GM19043 (cell line): ENCODE measurements at regions not wholly inside any gene's neighbourhood (a gene's known extent, or its start where the extent isn't known, plus 50 kb on each side); places are given as distances from the start of the nearest gene placed in this dataset.

ENCODE experiments used
- ATAC-seq: cut with Tn5 transposase; IDR thresholded peaks from one replicate; pipeline ENCODE4 v1.9.1; 2021; ENCODE audit warnings: low read depth; ENCODE audit not compliant: unreplicated experiment

- no peak for ATAC-seq
These were observed 133.0 kb downstream of the ZDHHC21 start for GRCh38 chr9:14560194-14560593.

GRCh38 chr9:14554886-14555285 is 138.3 kb downstream of the ZDHHC21 start:
- no peak for ATAC-seq

- no peak for ATAC-seq
These were observed 145.8 kb downstream of the ZDHHC21 start for GRCh38 chr9:14547245-14548060.

GRCh38 chr9:14546693-14547092 is 146.5 kb downstream of the ZDHHC21 start:
- no peak for ATAC-seq

- no peak for ATAC-seq
These were observed 151.2 kb downstream of the ZDHHC21 start for GRCh38 chr9:14542071-14542470.

- no peak for ATAC-seq
These were observed 154.7 kb downstream of the ZDHHC21 start for GRCh38 chr9:14538526-14538925.

- ATAC-seq = no peak
These were observed 157.9 kb downstream of the ZDHHC21 start for GRCh38 chr9:14535161-14535955.

- ATAC-seq = no peak
These were observed 159.2 kb downstream of the ZDHHC21 start for GRCh38 chr9:14533867-14534640.

GRCh38 chr9:14532456-14533115 is 160.6 kb downstream of the ZDHHC21 start:
- ATAC-seq = no peak

GRCh38 chr9:14531341-14532269 is 161.6 kb downstream of the ZDHHC21 start:
- ATAC-seq = no peak

GRCh38 chr9:14530841-14531240 is 162.4 kb downstream of the ZDHHC21 start:
- no peak for ATAC-seq

- no peak for ATAC-seq
These were observed 162.9 kb downstream of the ZDHHC21 start for GRCh38 chr9:14530366-14530765.

- no peak for ATAC-seq
These were observed 163.6 kb downstream of the ZDHHC21 start for GRCh38 chr9:14529629-14530028.

- ATAC-seq = no peak
These were observed 164.2 kb downstream of the ZDHHC21 start for GRCh38 chr9:14529054-14529453.

GRCh38 chr9:14526504-14526903 is 166.7 kb downstream of the ZDHHC21 start:
- ATAC-seq = no peak

GRCh38 chr9:14525856-14526255 is 167.4 kb downstream of the ZDHHC21 start:
- no peak for ATAC-seq

GRCh38 chr9:14524873-14525515 is 168.2 kb downstream of the ZDHHC21 start:
- no peak for ATAC-seq

GRCh38 chr9:14523545-14523944 is 169.7 kb downstream of the ZDHHC21 start:
- ATAC-seq = no peak
